ENCODE measurements at regions not wholly inside any gene's neighbourhood (a gene's known extent, or its start where the extent isn't known, plus 50 kb on each side); places are given as distances from the start of the nearest gene placed in this dataset.
A peak's percentile ranks its signal among the peaks of the same experiment; 100 is the strongest.

DNA sequence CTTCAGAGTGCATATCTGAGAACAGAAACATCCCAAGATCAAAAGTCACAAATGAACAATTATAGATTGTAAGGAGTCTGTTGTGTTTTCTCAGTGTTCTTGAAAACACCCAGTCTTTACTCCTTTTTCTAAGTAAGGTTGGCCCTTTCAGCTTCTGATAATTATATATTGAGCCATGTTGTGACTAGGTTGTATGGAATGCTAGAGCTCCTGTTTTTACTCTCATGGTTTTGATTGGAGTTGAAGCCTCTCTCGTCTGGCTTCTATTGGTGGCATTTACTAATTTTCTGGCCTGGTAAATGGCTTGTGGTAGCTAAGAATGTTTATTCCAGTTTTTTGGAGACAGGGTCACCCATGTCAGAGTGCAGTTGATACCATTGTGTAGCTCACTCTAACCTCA lies 84.7 kb downstream of the NDUFS5 start:
- peak overlapping the region; percentile 4 for H3K4me2 ChIP-seq
- no peak for DNase-seq (ENCODE audit: low spot score)
- peaks cover 39% of the 10 kb centered on the region for H3K4me1 ChIP-seq (ENCODE audit: insufficient read depth)
- H4K20me1 ChIP-seq (ENCODE audit: insufficient read depth, poor library complexity, severe bottlenecking) = peaks cover 11% of the 10 kb centered on the region
- H2AFZ ChIP-seq = no peak overlapping the region
- H3K9me2 ChIP-seq (replicated peaks; ENCODE audit: insufficient read depth) = no peaks in the 10 kb centered on the region
- 59% methylated on average over 1 of the region's 1 CpG for WGBS (ENCODE audit: low lambda C conversion rate, missing lambda C conversion rate)
- no peaks in the 10 kb centered on the region for H3K27me3 ChIP-seq
- peak overlapping the region; percentile 68 for H3K27ac ChIP-seq
- H3K36me3 ChIP-seq (replicated peaks; ENCODE audit: insufficient read depth, low read depth) = no peaks in the 10 kb centered on the region
- TF ChIP-seq EZH2 (IDR thresholded peaks at IDR 0.05; ENCODE audit: borderline replicate concordance) (no peak), EZH2phosphoT487 (IDR thresholded peaks at IDR 0.05; ENCODE audit: low read depth, severe bottlenecking, unreplicated experiment) (no peak)
- TF ChIP-seq, protein P1, sequence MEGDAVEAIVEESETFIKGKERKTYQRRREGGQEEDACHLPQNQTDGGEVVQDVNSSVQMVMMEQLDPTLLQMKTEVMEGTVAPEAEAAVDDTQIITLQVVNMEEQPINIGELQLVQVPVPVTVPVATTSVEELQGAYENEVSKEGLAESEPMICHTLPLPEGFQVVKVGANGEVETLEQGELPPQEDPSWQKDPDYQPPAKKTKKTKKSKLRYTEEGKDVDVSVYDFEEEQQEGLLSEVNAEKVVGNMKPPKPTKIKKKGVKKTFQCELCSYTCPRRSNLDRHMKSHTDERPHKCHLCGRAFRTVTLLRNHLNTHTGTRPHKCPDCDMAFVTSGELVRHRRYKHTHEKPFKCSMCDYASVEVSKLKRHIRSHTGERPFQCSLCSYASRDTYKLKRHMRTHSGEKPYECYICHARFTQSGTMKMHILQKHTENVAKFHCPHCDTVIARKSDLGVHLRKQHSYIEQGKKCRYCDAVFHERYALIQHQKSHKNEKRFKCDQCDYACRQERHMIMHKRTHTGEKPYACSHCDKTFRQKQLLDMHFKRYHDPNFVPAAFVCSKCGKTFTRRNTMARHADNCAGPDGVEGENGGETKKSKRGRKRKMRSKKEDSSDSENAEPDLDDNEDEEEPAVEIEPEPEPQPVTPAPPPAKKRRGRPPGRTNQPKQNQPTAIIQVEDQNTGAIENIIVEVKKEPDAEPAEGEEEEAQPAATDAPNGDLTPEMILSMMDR (IDR thresholded peaks at IDR 0.05; ENCODE audit: poor library complexity) = no peak
- no peak overlapping the region for H3K4me3 ChIP-seq
- no peaks in the 10 kb centered on the region for H3K9me3 ChIP-seq (ENCODE audit: low read depth)
- H3K79me2 ChIP-seq = peaks cover 94% of the 10 kb centered on the region

DNA sequence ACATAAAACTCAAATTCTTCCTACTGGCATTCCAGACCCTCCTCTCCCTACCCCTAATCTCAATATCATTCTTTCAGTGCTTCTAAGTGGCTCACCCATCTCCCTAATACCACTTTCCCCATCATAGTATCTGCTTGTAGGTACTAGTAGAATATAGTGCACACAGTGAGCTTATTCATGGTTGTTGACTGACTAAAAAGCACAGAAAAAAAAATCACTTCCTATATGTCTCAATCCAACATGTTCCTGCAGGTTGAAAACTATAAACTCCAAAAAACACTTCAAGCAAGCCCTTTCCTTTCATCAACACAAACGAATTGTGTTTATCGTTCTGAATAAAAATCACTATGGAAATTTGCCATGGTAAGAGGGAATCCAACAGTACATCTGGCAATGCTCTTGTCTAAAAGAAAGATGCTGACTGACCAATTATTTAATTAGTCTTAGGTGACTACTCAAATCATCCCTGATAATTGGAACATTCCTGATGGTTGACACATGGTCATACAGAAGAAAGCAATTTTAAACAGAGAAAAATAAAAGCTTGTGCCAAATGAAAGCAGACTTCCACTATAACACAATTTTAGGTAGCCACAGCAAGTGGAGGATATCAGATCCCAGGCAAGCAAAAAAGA lies 87.1 kb downstream of the NDUFS5 start:
- no peaks in the 10 kb centered on the region for H3K27me3 ChIP-seq
- H3K79me2 ChIP-seq = peaks cover 95% of the 10 kb centered on the region
- no peak overlapping the region for H2AFZ ChIP-seq
- H3K27ac ChIP-seq = no peak overlapping the region
- H4K20me1 ChIP-seq (ENCODE audit: insufficient read depth, poor library complexity, severe bottlenecking) = peaks cover 15% of the 10 kb centered on the region
- H3K9me3 ChIP-seq (ENCODE audit: low read depth) = no peaks in the 10 kb centered on the region
- no peak overlapping the region for H3K4me3 ChIP-seq
- 97% methylated on average over 2 of the region's 2 CpGs for WGBS (ENCODE audit: low lambda C conversion rate, missing lambda C conversion rate)
- H3K36me3 ChIP-seq (replicated peaks; ENCODE audit: insufficient read depth, low read depth) = no peaks in the 10 kb centered on the region
- no peak overlapping the region for H3K4me2 ChIP-seq
- H3K9me2 ChIP-seq (replicated peaks; ENCODE audit: insufficient read depth) = no peaks in the 10 kb centered on the region
- DNase-seq (ENCODE audit: low spot score) = no peak
- TF ChIP-seq EZH2 (IDR thresholded peaks at IDR 0.05; ENCODE audit: borderline replicate concordance) (no peak), EZH2phosphoT487 (IDR thresholded peaks at IDR 0.05; ENCODE audit: low read depth, severe bottlenecking, unreplicated experiment) (no peak)
- TF ChIP-seq, protein P1 (IDR thresholded peaks at IDR 0.05; ENCODE audit: poor library complexity) = no peak
- peaks cover 44% of the 10 kb centered on the region for H3K4me1 ChIP-seq (ENCODE audit: insufficient read depth)

DNA sequence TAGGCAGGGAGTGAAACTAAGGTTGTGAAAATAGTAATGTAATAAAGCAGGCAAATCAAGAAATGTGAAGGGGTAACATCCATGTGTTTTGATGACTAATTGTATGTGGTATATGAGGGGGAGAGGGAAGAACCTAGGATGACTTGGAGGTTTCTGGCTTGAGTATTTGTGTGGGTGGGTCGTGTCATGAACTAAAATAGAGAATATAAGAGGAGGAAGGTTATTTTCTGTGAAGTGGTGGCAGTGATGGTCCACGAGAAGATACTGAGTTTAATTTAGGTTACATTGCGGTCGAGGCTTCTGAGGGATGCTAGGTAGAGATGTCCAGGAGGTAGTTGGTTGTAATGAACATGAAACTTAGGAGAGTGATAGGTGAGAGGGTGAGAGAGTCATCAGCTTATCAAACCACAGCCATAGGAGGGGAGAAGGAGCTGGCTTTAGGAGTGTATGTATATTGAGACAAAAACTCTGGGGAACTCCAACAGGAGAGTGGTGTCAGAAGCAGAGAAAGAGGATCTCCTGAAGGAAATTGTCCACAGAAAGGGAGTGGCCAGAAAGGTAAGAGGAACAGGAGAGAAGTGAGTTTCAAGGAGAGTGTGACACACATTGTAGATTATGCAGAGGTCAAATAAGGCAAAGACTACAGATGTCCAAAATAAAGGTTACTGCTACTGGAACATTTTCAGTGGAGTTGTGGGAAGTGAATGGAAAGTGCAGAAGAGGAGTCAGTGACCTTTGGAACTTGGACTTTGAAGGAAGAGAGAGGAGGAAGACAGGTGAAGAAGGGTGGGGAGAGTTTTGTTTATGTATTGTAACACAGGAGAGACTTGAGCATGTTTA lies 89.0 kb upstream of the MACF1 start:
- 96% methylated on average over 4 of the region's 4 CpGs for WGBS (ENCODE audit: low lambda C conversion rate, missing lambda C conversion rate)
- no peaks in the 10 kb centered on the region for H3K9me3 ChIP-seq (ENCODE audit: low read depth)
- H3K4me3 ChIP-seq = no peak overlapping the region
- no peak for DNase-seq (ENCODE audit: low spot score)
- H2AFZ ChIP-seq = no peak overlapping the region
- peaks cover 93% of the 10 kb centered on the region for H3K79me2 ChIP-seq
- no peak overlapping the region for H3K4me2 ChIP-seq
- H3K36me3 ChIP-seq (replicated peaks; ENCODE audit: insufficient read depth, low read depth) = no peaks in the 10 kb centered on the region
- H3K27me3 ChIP-seq = no peaks in the 10 kb centered on the region
- H4K20me1 ChIP-seq (ENCODE audit: insufficient read depth, poor library complexity, severe bottlenecking) = peaks cover 13% of the 10 kb centered on the region
- no peaks in the 10 kb centered on the region for H3K9me2 ChIP-seq (replicated peaks; ENCODE audit: insufficient read depth)
- peaks cover 32% of the 10 kb centered on the region for H3K4me1 ChIP-seq (ENCODE audit: insufficient read depth)
- TF ChIP-seq EZH2 (IDR thresholded peaks at IDR 0.05; ENCODE audit: borderline replicate concordance) (no peak), EZH2phosphoT487 (IDR thresholded peaks at IDR 0.05; ENCODE audit: low read depth, severe bottlenecking, unreplicated experiment) (no peak)
- TF ChIP-seq, protein P1 (IDR thresholded peaks at IDR 0.05; ENCODE audit: poor library complexity) = no peak
- H3K27ac ChIP-seq = peak overlapping the region; percentile 16

Data from hepatocyte (in vitro differentiated cells).